Midbrain (tissue), 1 donor: ENCODE measurements at regions not wholly inside any gene's neighbourhood (a gene's known extent, or its start where the extent isn't known, plus 50 kb on each side); places are given as distances from the start of the nearest gene placed in this dataset.

Source experiments
- DNase-seq: peaks from one replicate; lab custom pipeline; 2025; lab: John Stamatoyannopoulos, UW

DNA sequence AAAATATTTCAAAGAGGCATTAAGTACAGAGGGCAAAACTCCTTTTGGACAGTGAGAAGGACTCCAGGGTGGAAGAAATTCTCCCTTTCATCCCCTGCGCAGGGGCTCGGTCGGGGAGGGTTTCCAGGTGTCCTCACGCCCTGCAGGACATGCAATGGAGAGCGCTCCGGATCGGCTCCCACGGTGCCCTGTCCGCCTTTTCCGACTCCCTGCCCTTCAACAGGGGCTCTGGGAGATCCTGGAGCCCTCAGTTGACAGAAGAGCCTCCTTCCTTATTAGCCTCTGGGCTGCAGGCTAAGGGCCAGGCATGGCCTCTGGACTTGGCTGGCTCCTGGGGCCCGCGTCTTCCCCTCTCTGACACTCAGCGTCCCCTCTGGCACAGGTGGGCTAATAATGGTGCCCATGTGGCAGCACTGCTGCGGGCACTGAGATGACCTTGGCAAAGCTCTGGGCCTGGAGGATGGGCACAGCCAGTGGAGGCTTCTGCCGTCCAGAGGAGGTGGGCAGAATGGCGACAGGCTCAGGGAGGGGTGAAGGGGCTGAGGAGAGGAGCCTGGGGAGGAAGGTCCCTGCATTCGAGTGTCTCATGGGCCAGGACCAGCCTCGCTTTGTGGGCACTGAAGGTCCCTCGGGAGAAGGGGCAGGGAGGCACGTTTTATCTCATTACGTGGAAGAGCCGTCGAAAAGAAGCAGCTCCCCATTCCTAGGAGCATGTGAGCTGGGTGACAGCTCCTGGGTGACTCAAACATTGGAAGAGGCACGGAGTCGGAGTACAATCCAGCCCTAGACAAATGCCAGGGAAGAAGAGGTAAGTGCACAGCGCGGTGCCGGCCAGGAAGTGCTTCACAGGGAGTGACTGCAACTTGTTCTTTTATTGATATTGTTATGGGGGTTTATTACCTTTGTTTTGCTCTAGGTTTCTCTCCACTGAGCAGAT is 161.7 kb downstream of the IRF8 start:
- DNase-seq: no peak

DNA sequence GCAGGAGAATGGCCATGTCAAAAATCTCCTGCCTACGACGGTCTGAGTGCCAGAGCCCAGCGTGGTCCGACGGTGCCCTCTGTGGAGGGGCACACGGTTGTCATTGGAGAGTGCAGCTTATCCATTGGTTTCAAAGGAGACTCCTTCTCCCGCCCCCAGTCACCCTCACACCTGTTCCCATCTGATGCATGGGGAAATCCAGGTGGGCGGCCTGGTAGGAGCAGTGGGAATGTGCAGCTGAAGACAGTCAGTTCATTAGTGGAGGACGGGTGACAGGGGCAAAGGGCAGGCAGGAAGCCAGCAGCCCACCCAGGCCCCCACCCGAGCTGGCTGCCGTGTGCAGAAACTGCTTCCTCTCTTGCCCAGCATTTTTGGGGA is 162.3 kb downstream of the IRF8 start:
- no peak for DNase-seq

DNA sequence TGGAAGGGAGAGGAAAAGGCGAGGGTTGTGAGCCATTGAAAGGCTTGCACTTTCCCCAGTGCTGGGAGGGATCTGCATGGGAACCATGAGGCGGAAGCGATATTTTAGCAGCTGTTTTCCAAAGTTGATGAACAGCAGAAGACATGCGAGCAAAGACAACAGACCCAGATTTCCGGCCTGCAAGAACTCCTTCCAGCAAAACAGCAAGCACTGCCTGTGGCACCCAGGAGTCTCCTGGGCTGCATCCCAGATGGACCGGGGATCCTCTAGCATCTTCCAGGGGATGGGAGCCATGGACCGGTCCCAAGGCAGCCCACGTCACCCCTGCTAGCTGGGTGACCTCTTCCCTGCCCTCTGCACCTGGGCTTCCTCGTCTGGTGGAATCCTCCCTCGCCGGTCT is 162.8 kb downstream of the IRF8 start:
- DNase-seq: no peak

DNA sequence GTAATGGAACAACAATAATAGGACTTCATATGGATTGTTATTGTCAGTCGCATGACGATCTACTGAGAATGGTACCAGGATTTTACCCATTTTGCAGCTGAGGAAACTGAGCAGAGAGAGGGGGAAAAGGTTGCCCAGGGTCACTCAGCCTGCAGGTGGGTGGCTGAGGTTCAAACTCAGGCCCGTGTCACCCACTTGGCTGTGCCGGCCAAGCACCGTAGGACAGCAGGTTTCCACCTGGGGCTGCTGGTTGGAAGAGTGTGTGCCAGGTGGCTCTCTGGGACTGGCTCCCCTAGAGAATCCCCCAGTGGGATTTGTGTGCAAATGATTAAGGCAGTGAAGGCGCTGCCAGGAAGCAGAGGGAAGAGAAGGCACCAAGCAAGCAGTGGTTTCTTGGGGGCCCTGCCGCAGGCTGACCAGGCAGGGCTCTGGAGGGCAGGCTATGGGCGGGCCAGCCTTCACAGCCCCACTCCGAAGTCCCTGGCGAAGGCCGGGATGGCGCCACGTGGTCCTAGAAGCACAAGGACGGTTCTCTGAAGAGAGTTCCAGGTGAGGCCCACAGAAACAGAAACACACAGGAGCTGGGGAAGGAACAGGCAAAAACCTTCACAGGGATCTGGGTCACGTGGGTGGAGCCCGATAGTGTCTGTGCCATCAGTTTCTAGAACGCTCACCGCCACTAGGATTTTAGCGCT is 163.5 kb downstream of the IRF8 start:
- DNase-seq: no peak

DNA sequence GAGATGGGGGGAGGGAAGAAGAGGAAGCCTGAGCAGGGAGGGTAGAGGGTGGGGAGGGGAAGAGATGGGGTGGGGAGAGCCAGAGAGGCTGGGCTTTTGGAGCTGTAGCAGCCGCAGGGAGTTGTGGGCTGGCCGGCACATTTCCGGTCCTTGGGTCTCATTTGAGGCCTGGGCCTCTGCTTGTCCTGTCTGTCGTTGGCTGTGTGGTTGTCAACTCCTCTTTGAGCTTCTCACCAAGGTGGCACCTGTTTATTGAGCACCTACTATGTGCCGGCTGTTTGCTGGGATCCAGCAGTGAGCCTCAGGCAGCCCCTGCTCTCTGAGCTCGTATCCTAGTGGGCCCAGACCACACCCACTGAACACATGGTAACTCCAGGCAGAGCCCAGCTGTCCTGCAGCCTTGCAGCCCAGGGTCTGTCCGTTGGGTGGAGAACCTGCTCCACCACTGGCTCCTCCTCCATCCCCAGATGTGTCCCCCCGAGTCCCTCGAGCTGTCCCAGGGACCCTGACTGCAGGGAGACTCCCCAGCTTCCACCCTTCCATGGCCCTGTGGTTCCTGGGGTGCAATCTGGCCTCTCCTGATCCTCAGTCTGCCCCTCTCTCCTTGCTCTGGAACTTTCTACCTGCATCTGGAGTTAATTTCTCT is 164.9 kb downstream of the IRF8 start:
- no peak for DNase-seq

GRCh38 chr16:86064431-86065250 is 165.7 kb downstream of the IRF8 start:
- no peak for DNase-seq

DNA sequence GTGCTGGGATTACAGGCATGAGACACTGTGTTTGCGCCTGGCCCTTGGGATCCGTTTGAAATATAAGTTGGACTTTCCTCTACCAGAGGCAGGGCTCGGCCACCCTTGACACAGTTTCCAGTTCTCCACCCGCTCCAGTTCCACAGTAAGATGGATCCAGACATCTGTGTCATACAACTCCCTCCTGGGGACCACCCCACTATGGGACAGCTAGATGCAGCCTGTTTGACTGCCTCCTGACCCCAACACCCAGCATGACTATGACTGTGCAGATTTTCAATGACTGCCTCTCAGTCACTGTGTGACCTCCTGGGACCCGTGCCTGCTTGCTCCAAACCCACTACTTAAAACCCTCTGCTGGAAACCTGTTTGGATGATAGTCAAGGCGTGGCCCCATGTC is 166.7 kb downstream of the IRF8 start:
- DNase-seq: no peak

DNA sequence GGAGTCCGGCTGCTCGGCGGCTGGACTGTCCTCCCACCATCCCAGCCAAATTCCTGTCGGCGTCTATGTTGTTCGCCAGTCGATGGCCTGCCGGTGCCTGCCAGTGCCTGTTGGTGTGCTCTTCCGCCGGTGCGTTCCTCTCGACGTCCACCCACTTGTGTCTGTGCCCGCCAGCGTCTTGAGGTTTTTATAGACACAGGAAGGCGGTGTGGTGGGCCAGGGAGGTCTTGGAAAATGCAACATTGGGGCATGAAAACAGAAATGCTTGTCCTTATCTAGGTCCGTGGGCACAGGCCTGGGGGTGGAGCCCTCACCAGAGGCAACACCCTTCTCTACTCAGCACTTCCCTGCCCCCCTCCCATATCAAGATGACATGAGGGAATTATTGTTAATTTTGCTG is 167.8 kb downstream of the IRF8 start:
- DNase-seq: no peak

GRCh38 chr16:86067516-86067915 is 168.6 kb downstream of the IRF8 start:
- DNase-seq: no peak

DNA sequence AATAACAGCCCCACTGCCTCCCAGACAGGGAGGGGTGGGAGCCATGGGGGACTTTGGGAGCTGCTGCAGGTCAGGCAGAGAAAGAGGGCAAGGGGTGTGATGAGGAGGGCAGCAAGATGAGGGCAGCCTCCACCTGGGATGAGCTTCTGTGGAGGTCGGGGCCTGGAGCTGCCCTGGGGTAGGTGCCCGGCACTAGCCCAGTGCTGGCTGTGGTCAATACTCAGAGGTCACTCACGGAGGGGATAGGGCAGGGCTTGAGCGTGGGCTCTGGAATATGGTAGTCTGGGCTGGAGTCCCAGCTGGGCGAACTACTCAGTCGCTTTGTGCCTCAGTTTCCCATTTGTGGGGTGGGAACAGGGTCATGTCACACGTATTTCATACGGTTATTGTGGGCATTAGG is 169.0 kb downstream of the IRF8 start:
- no peak for DNase-seq

DNA sequence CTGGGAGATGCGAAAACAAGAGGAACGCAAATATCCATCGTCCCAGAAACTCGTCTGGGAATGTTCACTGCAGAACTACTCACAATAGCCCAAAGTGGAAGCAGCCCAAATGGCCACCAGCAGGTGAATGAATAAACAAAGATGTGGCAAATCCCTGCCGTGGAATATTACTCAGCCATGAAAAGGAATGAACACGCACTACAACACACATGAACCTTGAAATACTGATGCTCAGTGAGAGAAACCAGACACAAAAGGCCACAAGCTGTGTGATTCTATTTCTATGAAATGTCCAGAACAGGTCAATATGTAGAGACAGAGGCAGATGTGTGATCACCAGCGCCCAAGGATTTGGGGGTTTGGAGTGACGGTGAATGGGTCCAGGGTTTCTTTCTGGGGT is 169.8 kb downstream of the IRF8 start:
- no peak for DNase-seq

- DNase-seq: no peak
Measured at GRCh38 chr16:86069736-86070298, 170.9 kb downstream of the IRF8 start.

GRCh38 chr16:86070484-86070883 is 171.5 kb downstream of the IRF8 start:
- no peak for DNase-seq

GRCh38 chr16:86070971-86071370 is 172.0 kb downstream of the IRF8 start:
- no peak for DNase-seq

DNA sequence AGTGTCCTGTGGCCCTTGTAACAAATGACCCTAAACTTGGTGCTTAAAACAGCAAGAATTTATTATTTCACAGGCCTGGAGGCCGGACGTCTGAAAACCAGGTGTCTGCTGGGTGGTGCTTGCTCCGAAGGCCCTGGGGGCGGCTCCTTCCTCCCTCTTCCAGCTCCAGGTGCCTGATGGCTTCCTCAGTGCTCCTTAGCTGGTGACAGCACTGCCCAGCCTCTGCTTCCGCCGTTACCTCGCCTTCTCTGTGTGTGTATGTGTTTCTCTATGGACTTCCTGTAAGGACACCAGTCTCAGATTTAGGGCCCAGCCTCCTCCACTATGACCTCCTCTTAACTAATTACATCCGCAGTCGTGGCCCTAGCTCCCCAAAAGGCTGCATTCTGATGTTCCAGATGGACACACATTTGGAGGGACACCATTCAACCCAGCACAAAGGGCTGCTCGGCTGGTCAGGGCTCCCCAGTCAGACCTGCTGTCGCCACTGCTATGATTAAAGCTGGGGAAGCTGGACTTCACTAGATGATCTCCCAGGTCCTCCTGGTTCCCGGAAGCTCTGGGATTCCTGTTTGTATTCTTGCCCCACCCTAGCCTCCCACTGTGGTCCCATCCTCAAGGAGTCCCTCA is 172.8 kb downstream of the IRF8 start:
- no peak for DNase-seq

GRCh38 chr16:86072328-86073102 is 173.6 kb downstream of the IRF8 start:
- peak; percentile 63 for DNase-seq

- DNase-seq: no peak
Measured at GRCh38 chr16:86073103-86073625, 174.2 kb downstream of the IRF8 start.

GRCh38 chr16:86073763-86074493 is 175.0 kb downstream of the IRF8 start:
- DNase-seq: no peak
